Trophoblast cell (in vitro differentiated cells and primary cell): ENCODE measurements at regions not wholly inside any gene's neighbourhood (a gene's known extent, or its start where the extent isn't known, plus 50 kb on each side); places are given as distances from the start of the nearest gene placed in this dataset.

Experiments used
- DNase-seq, 2 donors: peaks; one replicate each; pipeline ENCODE4 v3.0.0-alpha.2; 2016
- H2AFZ ChIP-seq: 2 replicates; pipeline ENCODE4 v1.6.1; 2013; ENCODE audit warnings: low read length, moderate library complexity, mild to moderate bottlenecking; ENCODE audit not compliant: insufficient read depth, poor library complexity
- H2AK5ac ChIP-seq: 2 replicates; pipeline ENCODE4 v1.6.1; 2013; ENCODE audit warnings: mild to moderate bottlenecking, low read length
- H2BK120ac ChIP-seq: 2 replicates; pipeline ENCODE4 v1.6.1; 2013; ENCODE audit warnings: low read length, mild to moderate bottlenecking, moderate library complexity; ENCODE audit not compliant: insufficient read depth, poor library complexity
- H2BK12ac ChIP-seq: 2 replicates; pipeline ENCODE4 v1.6.1; 2013; ENCODE audit warnings: mild to moderate bottlenecking, low read length, moderate library complexity
- H2BK5ac ChIP-seq: 2 replicates; pipeline ENCODE4 v1.6.1; 2013; ENCODE audit warnings: low read length, low read depth, moderate library complexity, mild to moderate bottlenecking; ENCODE audit not compliant: poor library complexity
- H3K14ac ChIP-seq: 2 replicates; pipeline ENCODE4 v1.6.1; 2013; ENCODE audit warnings: mild to moderate bottlenecking, low read length
- H3K18ac ChIP-seq: 2 replicates; pipeline ENCODE4 v1.6.1; 2013; ENCODE audit warnings: mild to moderate bottlenecking, low read length
- H3K23ac ChIP-seq: 2 replicates; pipeline ENCODE4 v1.6.1; 2013; ENCODE audit warnings: low read length
- H3K27ac ChIP-seq: 2 replicates; pipeline ENCODE4 v1.5.1; 2013; ENCODE audit warnings: low read depth, mild to moderate bottlenecking, inconsistent platforms, low read length, moderate library complexity
- H3K27me3 ChIP-seq: 2 replicates; pipeline ENCODE4 v1.6.1; 2013; ENCODE audit warnings: inconsistent platforms, mild to moderate bottlenecking, low read length, moderate library complexity; ENCODE audit not compliant: insufficient read depth
- H3K36me3 ChIP-seq, 2 experiments: 1 replicate in 1 of 2; 2 replicates in 1 of 2; pipeline ENCODE4 v1.6.1; 2013; ENCODE audit warnings: low read length in 2 of 2, mild to moderate bottlenecking in 2 of 2, moderate library complexity in 1 of 2; ENCODE audit not compliant: insufficient read depth in 2 of 2, control insufficient read depth in 1 of 2
- H3K4ac ChIP-seq: 2 replicates; pipeline ENCODE4 v1.6.1; 2013; ENCODE audit warnings: low read depth, mild to moderate bottlenecking, low read length, moderate library complexity
- H3K4me1 ChIP-seq, 2 experiments: 1 replicate in 1 of 2; 2 replicates in 1 of 2; pipeline ENCODE4 v1.6.1; 2013; ENCODE audit warnings: low read length in 2 of 2, mild to moderate bottlenecking in 2 of 2, moderate library complexity in 1 of 2; ENCODE audit not compliant: insufficient read depth in 2 of 2, control insufficient read depth in 1 of 2
- H3K4me2 ChIP-seq: 2 replicates; pipeline ENCODE4 v1.6.1; 2013; ENCODE audit warnings: inconsistent platforms, mild to moderate bottlenecking, low read length, moderate library complexity
- H3K4me3 ChIP-seq: 2 replicates; pipeline ENCODE4 v1.5.1; 2013; ENCODE audit warnings: mild to moderate bottlenecking, low read depth, low read length, inconsistent platforms
- H3K79me1 ChIP-seq: one replicate; pipeline ENCODE4 v1.6.1; 2013; ENCODE audit warnings: low read length
- H3K79me2 ChIP-seq: 2 replicates; pipeline ENCODE4 v1.6.1; 2013; ENCODE audit warnings: low read length, mild to moderate bottlenecking; ENCODE audit not compliant: control insufficient read depth, insufficient read depth, poor library complexity
- H3K9ac ChIP-seq: 2 replicates; pipeline ENCODE4 v1.6.1; 2013; ENCODE audit warnings: mild to moderate bottlenecking, low read length
- H3K9me3 ChIP-seq: 2 replicates; pipeline ENCODE4 v1.6.1; 2013; ENCODE audit warnings: low read depth, mild to moderate bottlenecking, control low read depth, inconsistent platforms, low read length; ENCODE audit not compliant: insufficient read depth
- H4K12ac ChIP-seq: 2 replicates; pipeline ENCODE4 v1.6.1; 2013; ENCODE audit warnings: low read depth, mild to moderate bottlenecking, low read length, moderate library complexity
- H4K8ac ChIP-seq: 2 replicates; pipeline ENCODE4 v1.6.1; 2013; ENCODE audit warnings: low read depth, mild to moderate bottlenecking, low read length, moderate library complexity
- H4K91ac ChIP-seq: one replicate; pipeline ENCODE4 v1.6.1; 2013; ENCODE audit warnings: low read depth, mild to moderate bottlenecking, low read length, moderate library complexity
- WGBS: extraction: QIAGEN DNeasy Blood & Tissue Kit; methylation state at CpG from one replicate; pipeline ENCODE4 v1.1.7; 2013; ENCODE audit warnings: missing lambda C conversion rate; ENCODE audit not compliant: insufficient read length, insufficient coverage; ENCODE audit errors: extremely low coverage; 5-methylcytosine and 5-hydroxymethylcytosine counted together

- DNase-seq = no peak
- Histone ChIP-seq H4K12ac (no peak overlapping the region), H3K4ac (no peak overlapping the region), H3K27ac (no peak overlapping the region), H3K9me3 (no peaks in the 10 kb centered on the region), H3K4me3 (no peak overlapping the region), H3K36me3 (no peaks in the 10 kb centered on the region), H3K14ac (no peak overlapping the region), H3K4me1 (no peaks in the 10 kb centered on the region), H3K23ac (no peak overlapping the region), H2AK5ac (no peak overlapping the region), H4K91ac (no peak overlapping the region), H3K79me2 (no peaks in the 10 kb centered on the region), H3K79me1 (no peaks in the 10 kb centered on the region), H3K4me2 (no peak overlapping the region), H3K27me3 (no peaks in the 10 kb centered on the region), H3K18ac (no peak overlapping the region), H4K8ac (no peak overlapping the region), H2BK12ac (no peak overlapping the region), H2AFZ (no peak overlapping the region), H3K9ac (no peak overlapping the region), H2BK120ac (no peak overlapping the region), H2BK5ac (no peak overlapping the region)
- no CpG with 5 or more reads among the region's 11 CpGs for WGBS
Measured at GRCh38 chr2:129769185-129769991, 210.1 kb upstream of the RAB6C start.

- Histone ChIP-seq H3K9me3 (no peaks in the 10 kb centered on the region), H3K4ac (no peak overlapping the region), H2AK5ac (no peak overlapping the region), H2BK120ac (no peak overlapping the region), H3K79me1 (no peaks in the 10 kb centered on the region), H2BK5ac (no peak overlapping the region), H3K27ac (no peak overlapping the region), H2AFZ (no peak overlapping the region), H3K18ac (no peak overlapping the region), H2BK12ac (no peak overlapping the region), H3K23ac (no peak overlapping the region), H3K4me3 (no peak overlapping the region), H4K12ac (no peak overlapping the region), H4K91ac (no peak overlapping the region), H3K4me2 (no peak overlapping the region), H3K14ac (no peak overlapping the region), H3K4me1 (peaks cover 0 to 3% of the 10 kb centered on the region in 2 experiments), H4K8ac (no peak overlapping the region), H3K27me3 (no peaks in the 10 kb centered on the region), H3K79me2 (no peaks in the 10 kb centered on the region), H3K9ac (no peak overlapping the region), H3K36me3 (no peaks in the 10 kb centered on the region)
- no CpG with 5 or more reads among the region's 6 CpGs for WGBS
- DNase-seq = no peak
Measured at GRCh38 chr2:129771418-129772189, 207.9 kb upstream of the RAB6C start.

- Histone ChIP-seq H3K4me1 (peaks cover 0 to 3% of the 10 kb centered on the region in 2 experiments), H4K91ac (no peak overlapping the region), H4K12ac (no peak overlapping the region), H3K36me3 (no peaks in the 10 kb centered on the region), H2AK5ac (no peak overlapping the region), H2BK120ac (no peak overlapping the region), H3K23ac (no peak overlapping the region), H4K8ac (no peak overlapping the region), H2AFZ (no peak overlapping the region), H2BK12ac (no peak overlapping the region), H3K4ac (no peak overlapping the region), H3K9me3 (no peaks in the 10 kb centered on the region), H3K27ac (no peak overlapping the region), H3K4me3 (no peak overlapping the region), H3K9ac (no peak overlapping the region), H3K27me3 (no peaks in the 10 kb centered on the region), H3K4me2 (no peak overlapping the region), H2BK5ac (no peak overlapping the region), H3K79me2 (no peaks in the 10 kb centered on the region), H3K14ac (no peak overlapping the region), H3K18ac (no peak overlapping the region), H3K79me1 (no peaks in the 10 kb centered on the region)
- WGBS = no CpG with 5 or more reads among the region's 2 CpGs
- no peak for DNase-seq
Measured at GRCh38 chr2:129772190-129772579, 207.3 kb upstream of the RAB6C start.

- Histone ChIP-seq H4K91ac (no peak overlapping the region), H3K4ac (no peak overlapping the region), H3K79me2 (no peaks in the 10 kb centered on the region), H3K14ac (no peak overlapping the region), H3K27ac (no peak overlapping the region), H3K9ac (no peak overlapping the region), H2AK5ac (no peak overlapping the region), H3K4me2 (no peak overlapping the region), H3K23ac (no peak overlapping the region), H3K4me1 (peaks cover 0 to 3% of the 10 kb centered on the region in 2 experiments), H3K4me3 (no peak overlapping the region), H4K8ac (no peak overlapping the region), H3K9me3 (no peaks in the 10 kb centered on the region), H2AFZ (no peak overlapping the region), H3K27me3 (no peaks in the 10 kb centered on the region), H3K18ac (no peak overlapping the region), H2BK120ac (no peak overlapping the region), H2BK5ac (no peak overlapping the region), H3K79me1 (no peaks in the 10 kb centered on the region), H2BK12ac (no peak overlapping the region), H3K36me3 (no peaks in the 10 kb centered on the region), H4K12ac (no peak overlapping the region)
- WGBS = no CpG with 5 or more reads among the region's 3 CpGs
- no peak for DNase-seq
Measured at GRCh38 chr2:129775952-129776653, 203.4 kb upstream of the RAB6C start.
